NCI-H1105 treated with DMSO at 0.1 percent for 48 hours (cell line): ENCODE measurements at regions not wholly inside any gene's neighbourhood (a gene's known extent, or its start where the extent isn't known, plus 50 kb on each side); places are given as distances from the start of the nearest gene placed in this dataset.

ENCODE experiments used
- DNase-seq: peaks from one replicate; lab custom pipeline; 2025; lab: John Stamatoyannopoulos, UW

DNA sequence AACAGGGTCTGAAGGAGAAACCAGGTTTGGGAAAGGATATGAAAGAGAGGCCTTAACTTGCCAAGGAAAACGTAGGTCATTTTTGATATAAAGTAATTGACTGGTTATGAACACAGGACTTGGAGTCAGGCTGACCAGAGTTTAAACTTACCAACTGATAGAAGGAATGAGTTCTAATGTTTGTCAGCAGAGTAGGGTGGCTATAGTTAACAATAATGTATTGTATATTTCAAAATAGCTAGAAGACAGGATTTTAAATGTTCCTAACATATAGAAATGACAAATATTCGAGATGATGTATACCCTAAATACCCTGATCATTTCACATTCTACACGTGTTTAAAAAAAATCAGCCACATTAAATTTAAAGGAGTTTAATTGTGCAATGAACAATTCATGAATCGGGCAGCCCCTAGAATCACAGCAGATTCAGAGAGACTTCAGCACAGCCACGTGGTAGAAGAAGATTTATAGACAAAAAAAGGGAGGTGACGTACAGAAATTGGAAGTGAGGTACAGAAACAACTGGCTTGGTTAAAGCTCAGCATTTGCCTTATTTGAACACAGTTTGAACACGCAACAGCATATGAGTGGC is 52.5 kb upstream of the PLEKHG7 start:
- DNase-seq: no peak

DNA sequence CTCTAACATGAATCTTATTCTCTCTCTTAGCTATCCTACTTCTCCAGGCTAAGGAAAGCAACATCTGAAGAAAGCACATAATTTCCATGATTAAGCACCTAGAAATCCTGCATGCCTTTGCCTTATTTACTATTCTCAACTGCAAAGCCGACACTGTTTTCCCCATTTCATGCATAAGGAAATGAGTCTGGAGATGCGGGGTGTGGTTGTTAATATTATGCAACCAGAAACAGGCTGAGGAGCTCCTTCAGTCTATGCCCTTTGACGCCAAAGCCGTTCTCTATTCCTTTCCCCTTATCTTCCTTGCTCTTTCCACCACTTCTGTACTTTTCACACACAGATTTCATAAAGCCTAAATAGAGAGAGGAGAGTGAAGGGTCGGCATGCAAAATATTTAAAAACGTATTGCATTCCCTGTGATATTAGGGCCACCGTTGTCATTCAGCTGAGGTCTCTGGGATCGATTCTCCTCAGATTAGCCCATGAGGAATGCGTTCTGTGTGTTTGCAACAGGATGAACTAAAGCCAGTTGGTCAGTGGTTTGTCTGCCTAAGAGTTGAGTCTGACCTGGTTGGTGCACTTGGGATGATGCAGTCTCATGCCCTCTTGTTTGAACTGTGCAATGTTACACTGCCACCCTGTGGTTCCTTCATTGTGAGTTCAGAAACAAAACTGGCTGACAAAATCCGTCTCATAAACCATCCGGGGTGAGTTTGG is 53.1 kb upstream of the PLEKHG7 start:
- DNase-seq: peak; percentile 55

DNA sequence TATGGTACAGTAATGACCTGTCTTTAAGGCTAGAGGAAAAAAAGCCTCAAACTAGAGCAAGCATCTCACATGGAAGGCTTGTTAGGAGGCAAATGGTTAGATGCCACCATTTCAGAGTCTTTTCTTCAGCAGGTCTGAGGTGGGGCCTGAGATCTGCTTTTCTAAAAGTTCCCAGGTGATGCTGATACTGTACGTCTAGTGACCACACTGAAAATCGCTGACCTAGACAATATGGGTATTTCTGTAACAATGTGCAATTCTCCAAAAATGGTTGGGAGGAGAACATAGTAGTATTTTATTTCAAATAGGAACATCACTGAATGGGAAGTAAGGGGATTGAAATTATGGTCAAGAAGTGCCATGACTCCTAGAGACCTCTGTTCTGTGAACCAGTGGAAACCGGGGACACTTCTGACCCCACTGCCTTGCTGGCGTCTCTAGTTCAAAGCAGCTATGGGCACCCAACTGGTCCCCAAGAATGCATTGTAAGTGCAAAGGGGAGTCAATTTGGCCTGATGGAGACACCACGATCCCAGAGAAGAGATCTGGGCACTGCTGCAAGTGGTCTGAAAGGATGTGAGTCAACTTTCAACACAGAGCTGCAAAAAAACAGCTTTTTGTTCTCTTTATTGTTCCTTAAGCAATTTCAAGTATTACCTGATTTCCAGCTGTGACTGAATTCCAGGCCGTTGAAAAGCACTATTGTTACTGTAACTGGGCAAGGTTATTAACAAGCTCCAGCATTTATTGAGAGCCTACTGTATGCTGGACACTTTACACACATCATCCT is 54.4 kb upstream of the PLEKHG7 start:
- no peak for DNase-seq

DNA sequence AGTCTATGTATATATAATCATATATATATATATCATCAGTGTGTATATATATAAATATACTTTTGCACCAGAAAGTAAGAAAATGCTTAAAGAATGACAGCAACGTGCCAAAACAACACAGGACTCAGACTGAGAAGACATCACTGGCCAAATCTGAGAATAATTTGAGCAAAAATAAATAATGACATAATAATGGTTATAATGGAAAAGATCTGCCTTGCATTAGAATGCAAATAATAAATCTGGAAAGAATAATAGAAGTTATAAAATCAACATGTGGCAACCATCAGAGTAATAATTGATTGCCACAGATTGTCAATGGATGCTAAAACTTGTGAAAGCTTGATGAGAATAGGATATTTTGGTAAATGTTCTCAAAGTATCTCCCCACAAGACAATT is 61.5 kb upstream of the PLEKHG7 start:
- no peak for DNase-seq

DNA sequence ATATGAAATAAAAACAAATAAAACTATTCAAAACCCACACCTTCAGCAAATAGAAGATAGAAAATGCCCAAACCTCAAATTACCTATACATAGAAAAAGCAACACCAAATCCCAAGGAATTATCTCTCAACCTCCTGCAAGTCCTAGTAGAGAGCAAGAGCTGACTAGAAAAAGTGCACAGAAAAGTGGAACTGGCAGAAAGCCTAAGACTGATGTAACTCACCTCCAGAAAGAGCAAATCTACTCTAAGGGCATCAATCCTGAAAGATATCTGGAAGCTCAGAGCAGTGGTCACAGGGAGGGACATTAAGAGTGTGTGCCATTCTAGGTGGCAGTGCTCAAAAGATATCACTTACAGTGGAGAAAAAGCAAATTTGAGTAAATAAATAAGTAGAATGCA is 62.1 kb upstream of the PLEKHG7 start:
- DNase-seq: no peak

DNA sequence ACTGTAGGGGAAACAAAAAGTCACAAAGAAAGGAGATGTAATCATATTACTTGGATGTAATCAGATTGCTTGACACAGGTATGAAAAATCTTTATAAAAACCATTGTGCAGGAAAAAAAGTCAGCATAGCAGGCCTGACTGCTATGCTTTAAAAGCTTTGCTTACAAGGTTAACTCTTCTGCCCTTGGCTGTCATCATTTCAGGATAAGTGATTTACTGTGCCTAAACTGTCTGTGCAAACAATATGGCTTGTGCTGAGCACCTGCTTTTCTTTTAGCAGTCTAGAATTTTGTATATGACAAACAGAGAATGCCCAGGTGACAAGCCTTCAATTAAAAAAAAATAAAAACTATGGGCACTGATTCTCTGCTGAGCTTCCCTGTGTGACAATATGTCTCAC is 63.8 kb upstream of the PLEKHG7 start:
- peak; percentile 82 for DNase-seq

DNA sequence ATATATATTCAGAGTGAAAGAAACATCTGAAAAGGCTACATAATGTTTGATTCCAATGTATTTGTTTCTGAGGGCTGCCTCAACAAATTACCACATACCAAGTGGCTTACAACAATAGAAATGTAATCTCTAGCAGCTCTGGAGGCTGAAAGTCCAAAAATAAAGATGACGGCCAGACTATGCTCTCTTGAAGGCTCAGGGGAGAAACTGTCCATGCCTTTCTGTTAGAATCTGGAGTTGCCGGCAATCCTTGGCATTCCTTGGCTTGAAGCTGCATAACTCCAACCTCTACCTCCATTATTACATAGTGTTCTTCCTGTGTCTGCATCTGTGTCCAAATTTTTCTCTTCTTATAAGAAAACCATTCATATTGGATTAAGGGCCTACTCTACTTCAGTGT is 68.1 kb upstream of the PLEKHG7 start:
- DNase-seq: no peak

DNA sequence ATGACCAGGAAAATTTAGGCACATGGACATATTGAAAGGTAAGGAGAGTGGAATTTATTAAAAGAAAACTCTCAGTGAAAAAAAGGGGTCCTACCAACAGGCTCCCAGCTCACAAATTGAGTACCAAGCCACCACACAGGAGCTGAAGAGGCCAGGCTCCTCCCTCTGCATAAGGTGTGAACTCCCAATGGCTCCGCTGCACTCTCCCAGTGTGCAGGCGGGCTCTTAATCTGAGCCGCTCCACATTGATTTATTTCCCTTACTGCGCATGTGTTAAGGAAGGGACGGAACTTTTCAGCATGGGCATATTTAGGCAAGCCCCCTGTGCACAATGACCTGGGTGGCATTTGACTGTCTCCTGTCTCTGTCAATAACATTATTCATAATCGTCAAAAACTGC is 68.6 kb upstream of the PLEKHG7 start:
- no peak for DNase-seq

DNA sequence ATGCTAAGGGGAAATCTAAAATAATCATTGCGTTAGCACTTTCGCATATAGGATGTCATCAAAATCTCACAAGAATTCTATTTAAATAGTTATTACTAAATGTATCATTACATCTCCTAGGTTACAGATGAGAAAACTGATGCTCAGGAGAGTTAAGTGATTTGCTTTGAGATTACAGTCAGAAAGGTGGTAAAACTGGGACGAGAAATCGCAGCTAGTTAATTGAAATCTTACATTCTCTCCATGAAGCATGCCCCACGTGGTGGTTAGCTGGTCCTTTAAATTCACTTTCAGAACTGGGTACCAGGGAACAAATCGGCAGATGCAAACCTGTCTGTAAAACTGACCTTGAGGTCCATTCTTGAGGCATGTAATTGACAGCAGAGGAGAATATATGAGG is 71.8 kb upstream of the PLEKHG7 start:
- no peak for DNase-seq

DNA sequence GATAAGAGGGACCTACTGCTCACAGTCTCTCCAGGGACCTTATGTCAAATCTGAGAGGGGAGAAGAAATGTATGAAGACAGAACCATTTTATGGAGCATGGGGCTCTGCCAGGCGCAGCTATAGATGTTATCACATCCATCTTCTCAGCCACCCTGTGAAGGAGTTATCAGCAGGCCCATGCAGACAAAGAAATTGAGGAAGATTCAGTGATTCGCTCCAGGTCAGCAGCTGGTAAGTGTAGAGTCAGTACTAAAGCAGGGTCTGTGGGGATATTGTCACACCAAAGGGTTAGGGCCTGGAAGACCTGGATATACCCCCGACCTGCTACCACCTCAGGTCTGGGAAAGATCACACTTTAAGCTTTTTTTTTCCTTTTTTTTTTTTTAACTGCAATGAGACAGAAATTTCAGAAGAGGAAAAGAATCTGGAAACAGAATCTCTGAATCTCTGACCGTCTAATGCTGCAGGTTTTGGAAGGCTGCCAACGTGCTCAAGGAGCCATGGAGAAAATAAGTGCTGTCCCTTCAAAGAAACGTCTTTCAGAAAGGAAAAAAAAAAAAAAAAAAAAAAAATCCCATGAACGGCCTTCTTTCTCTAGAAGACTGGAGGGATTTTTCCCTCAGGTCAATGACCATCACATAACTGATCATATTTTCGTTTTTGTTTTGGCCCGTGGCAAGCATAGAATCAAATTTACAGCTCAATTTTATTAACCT is 73.3 kb upstream of the PLEKHG7 start:
- DNase-seq: peak; percentile 34

DNA sequence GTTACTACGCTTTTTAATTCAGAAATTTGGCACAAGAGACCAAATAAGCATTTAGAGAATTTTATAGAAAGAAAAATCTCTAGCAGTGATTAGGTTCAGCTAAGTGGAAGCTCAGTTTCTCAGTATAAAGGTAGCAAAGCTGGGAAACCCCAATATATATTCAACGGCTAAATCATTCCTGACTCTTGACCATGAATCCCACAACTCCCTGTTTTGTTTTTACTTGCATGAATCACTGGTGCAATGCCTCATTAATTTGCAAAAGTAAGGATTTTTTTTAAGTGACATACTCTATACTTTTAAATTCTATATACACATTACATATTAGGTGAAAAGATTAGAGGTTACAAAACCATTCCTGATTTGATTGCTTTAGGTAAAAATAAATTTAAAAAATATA is 74.3 kb upstream of the PLEKHG7 start:
- no peak for DNase-seq

DNA sequence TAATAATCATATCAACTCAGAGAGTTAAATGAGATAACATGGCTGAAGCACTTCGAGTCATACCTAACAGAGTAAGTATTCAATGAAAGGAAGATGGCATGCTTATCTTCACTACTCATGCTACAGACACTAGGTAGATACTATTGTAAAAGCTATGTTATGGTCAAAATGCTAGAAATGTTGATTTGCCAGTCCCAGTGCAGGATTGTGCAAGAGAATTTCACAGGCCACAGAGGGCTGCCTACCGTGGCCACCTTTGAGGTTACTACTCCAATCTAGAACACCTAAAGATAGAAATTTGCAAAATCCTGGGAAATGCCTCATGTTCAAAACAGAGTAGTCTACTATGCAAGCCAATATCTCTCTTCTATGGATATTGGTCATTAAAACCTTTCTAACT is 75.3 kb upstream of the PLEKHG7 start:
- no peak for DNase-seq

DNA sequence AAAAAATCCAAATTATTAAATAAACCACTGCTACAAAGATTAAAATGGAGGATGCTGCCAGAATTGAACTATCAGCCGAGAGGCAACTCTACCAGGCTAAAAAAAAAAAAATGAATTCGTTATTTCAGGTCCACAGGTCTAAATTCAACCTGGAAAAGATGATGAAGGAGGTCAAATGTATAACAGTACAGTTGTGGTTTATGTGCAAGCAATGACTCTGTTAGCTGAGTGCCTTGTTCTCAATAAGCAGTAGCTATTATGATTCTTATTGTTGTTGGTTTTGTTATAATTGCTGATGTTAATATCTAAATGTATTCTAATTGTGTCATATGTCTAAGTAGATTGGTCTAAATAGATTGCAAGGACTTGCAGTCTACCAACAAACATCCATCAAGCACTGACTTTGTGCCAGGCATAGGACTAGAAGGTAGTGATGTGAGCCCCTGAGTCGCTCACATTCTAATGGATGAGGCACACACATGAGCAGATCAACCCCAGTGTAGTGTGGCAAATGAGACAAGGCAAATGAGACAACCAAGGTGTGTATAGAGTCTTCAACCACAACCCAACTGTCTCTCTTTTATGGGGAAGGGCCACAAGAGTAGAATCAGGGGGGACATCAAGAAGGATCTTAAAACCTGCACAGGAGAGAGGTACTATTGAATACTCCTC is 77.0 kb upstream of the PLEKHG7 start:
- DNase-seq: no peak

DNA sequence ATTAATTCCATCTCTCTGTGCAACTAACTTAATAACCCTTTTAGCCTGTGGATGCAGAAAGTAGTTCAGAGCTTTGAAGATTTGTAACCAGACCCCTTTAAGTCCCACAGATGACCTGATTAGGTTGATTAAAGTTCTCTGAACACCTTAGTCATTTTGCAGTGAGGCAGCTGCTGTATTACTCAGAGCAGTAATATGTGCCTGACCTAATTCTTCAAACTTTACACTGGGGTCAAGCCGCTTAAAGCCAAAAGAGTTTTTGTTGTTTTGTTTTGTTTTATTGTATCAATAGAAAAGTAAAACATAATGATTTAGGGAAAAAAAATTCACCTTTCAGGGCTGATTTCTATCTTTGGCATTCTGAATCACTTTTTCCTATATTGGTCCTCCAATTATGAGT is 78.6 kb upstream of the PLEKHG7 start:
- no peak for DNase-seq

DNA sequence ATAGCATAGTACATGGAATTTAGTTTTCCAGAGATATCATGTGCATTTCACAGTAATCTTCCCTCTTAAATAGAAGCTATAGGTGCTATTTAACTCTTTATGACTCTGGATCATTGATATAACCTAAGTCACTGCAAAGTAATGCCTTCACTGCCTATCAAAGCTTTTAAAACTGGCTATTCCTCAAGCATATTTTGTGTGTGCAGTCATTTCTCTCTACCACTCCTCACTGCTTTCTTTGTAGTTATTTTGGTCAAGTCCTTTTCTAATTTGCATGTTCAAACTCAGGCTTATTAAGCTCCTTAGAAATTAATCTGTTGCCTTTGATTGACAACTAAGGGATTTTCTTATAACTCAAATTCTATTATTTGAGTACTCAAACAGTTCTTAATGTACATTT is 79.4 kb upstream of the PLEKHG7 start:
- no peak for DNase-seq

DNA sequence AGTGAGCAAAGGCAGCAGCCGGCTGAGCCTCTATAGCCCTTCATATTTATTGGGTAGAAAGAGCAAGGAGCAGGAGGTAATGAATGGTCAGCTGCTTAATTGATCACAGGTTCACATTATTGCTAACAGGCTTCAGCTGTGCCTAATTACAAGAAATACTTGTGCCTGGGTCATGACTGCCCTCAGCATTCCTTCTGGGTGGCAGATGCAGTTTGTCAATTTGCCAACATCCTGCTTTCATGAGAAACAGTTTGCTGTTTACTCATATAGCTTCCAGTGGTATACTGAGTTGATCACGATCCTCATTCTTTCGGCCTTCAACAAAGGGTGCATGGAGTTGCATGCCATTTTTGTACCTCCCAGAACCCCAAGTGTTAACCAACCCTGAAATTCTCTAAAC is 81.0 kb upstream of the PLEKHG7 start:
- no peak for DNase-seq

DNA sequence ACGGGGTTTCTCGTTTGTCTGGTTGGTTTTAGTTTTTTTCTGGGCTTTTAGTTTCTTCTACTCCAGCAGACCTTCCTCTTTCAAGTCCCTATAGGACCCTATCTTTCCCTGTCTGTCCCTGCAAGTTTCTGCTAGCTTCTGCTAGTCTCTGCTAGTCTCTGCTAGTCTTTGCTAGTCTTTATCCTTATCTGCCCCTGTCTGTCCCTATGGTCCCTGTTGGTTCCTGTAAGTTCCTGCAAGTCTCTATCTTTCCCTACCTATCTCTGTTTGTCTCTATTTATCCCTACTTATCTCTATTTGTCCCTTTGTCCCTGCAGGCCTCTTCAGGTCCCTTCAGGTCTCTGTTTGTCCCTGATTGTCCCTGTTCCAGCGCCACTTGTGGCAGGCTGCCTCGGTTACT is 81.5 kb upstream of the PLEKHG7 start:
- no peak for DNase-seq

DNA sequence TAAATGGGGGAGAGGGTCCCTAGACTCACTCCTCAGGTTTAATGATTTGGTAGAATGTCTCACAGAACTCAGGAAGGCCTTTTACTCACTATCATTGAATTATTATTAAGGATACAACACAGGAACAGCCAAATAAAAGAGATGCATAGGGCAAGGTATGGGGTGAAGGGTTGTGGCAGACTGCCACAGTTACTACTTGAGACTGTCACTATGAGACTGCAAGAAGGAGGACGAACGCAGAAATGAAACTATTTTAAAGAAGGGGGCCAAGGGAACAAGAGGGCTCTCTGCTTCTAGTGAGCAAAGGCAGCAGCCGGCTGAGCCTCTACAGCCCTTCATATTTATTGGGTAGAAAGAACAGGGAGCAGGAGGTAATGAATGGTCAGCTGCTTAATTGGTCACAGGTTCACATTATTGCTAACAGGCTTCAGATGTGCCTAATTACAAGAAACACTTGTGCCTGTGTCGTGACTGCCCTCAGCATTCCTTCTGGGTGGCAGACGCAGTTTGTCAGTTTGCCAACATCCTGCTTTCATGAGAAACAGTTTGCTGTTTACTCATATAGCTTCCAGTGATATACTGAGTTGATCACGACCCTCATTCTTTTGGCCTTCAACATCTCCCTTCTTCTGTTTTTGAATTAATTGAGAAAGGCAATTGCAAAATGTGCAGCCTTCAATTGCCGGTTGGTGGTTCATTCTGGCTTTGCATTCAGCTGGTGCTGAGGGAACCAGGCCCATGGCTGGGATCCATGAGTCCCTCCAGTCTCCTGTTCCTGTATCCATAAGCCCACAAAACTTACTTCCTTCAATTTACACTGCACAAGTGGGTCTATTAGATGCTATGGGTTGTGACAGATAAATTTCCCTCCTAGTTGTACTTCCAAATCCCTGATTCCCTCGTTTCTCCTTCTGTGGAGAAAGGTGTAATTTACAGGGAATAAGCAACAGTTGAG is 82.8 kb upstream of the PLEKHG7 start:
- no peak for DNase-seq

DNA sequence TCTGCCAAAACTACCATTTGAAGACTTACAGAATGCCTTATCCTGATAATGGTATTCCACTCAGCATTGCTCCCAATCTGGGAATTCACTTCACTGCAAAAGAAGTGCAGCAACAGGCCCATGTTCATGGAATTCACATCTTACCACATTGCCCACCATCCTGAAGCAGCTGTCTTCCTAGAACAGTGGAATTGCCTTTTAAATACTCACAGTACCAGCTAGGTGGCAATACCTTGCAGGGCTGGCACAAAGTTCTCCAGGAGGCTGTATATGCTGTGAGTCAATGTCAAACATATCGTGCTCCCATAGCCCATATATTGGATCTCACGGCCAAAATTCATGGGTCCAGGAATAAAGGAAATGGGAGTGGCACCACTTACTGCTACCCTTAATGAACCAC is 83.8 kb upstream of the PLEKHG7 start:
- DNase-seq: no peak

DNA sequence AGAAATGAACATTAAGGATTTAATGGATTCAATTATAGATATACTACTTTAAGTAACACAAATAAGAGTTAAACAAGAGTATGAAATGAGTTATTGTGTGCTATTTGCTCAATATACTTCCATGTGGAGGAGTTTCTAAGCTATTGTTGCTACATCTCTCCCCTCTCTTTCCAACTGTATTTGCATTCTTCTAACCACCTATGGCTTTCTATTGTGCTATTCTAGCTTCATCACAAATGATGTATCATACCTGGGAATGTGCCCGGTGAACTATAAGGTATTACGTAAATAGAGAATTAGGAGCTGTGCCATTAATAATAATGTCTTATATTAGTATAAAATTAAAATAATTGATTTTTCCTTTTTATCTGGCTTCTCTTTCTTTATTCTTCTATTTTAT is 87.1 kb upstream of the PLEKHG7 start:
- no peak for DNase-seq

DNA sequence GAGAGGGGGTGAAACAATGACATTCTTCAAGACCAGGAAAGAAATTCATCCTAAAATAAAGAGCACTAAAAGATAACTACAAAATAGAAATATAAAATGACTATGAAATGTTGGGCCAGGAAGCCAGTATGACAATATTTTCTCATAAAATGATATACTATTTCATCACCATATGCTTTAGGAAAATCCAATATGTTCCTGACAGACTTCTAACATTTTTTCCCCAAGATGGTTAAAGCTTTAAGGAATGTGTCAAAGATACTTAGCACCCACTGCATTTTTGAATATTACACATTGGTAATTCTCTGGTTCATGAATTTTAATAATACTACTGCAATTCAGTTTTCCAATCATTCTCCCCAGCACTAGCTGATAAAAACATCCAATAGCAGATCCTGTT is 87.7 kb upstream of the PLEKHG7 start:
- no peak for DNase-seq
